ENCODE measurements at regions not wholly inside any gene's neighbourhood (a gene's known extent, or its start where the extent isn't known, plus 50 kb on each side); places are given as distances from the start of the nearest gene placed in this dataset.

GRCh38 chr13:56283262-56283828 lies 857.4 kb upstream of the PRR20A start:
- Mint-ChIP-seq H3K4me3 (no peak overlapping the region), H3K27me3 (ENCODE audit: insufficient read depth) (no peaks in the 10 kb centered on the region), H3K27ac (no peak overlapping the region), H3K4me1 (ENCODE audit: low read depth) (no peaks in the 10 kb centered on the region), H3K36me3 (ENCODE audit: low read depth) (no peaks in the 10 kb centered on the region), H3K9me3 (peaks cover 31% of the 10 kb centered on the region)
- no peak for DNase-seq (ENCODE audit: low spot score)
- intact Hi-C loops (cut with micrococcal nuclease), result no loop called here

GRCh38 chr13:56299650-56300049 lies 841.1 kb upstream of the PRR20A start:
- Mint-ChIP-seq H3K4me1 (ENCODE audit: low read depth) (no peaks in the 10 kb centered on the region), H3K36me3 (ENCODE audit: low read depth) (no peaks in the 10 kb centered on the region), H3K27ac (no peak overlapping the region), H3K4me3 (no peak overlapping the region), H3K27me3 (ENCODE audit: insufficient read depth) (no peaks in the 10 kb centered on the region), H3K9me3 (no peaks in the 10 kb centered on the region)
- intact Hi-C loops (cut with micrococcal nuclease), result no loop called here
- no peak for DNase-seq (ENCODE audit: low spot score)

- intact Hi-C loops (cut with micrococcal nuclease), result no loop called here
- DNase-seq (ENCODE audit: low spot score), result no peak
- Mint-ChIP-seq H3K36me3 (ENCODE audit: low read depth) (no peaks in the 10 kb centered on the region), H3K4me1 (ENCODE audit: low read depth) (no peaks in the 10 kb centered on the region), H3K4me3 (no peak overlapping the region), H3K27me3 (ENCODE audit: insufficient read depth) (no peaks in the 10 kb centered on the region), H3K9me3 (peaks cover 11% of the 10 kb centered on the region), H3K27ac (no peak overlapping the region)
Observed at GRCh38 chr13:56314765-56315164, 826.0 kb upstream of the PRR20A start.

- Mint-ChIP-seq H3K27me3 (ENCODE audit: insufficient read depth) (no peaks in the 10 kb centered on the region), H3K9me3 (peaks cover 18% of the 10 kb centered on the region), H3K4me1 (ENCODE audit: low read depth) (no peaks in the 10 kb centered on the region), H3K27ac (no peak overlapping the region), H3K4me3 (no peak overlapping the region), H3K36me3 (ENCODE audit: low read depth) (no peaks in the 10 kb centered on the region)
- intact Hi-C loops (cut with micrococcal nuclease), result no loop called here
- no peak for DNase-seq (ENCODE audit: low spot score)
Observed at GRCh38 chr13:56317841-56318240, 822.9 kb upstream of the PRR20A start.

- intact Hi-C loops (cut with micrococcal nuclease), result no loop called here
- Mint-ChIP-seq H3K27ac (no peak overlapping the region), H3K27me3 (ENCODE audit: insufficient read depth) (no peaks in the 10 kb centered on the region), H3K4me3 (no peak overlapping the region), H3K4me1 (ENCODE audit: low read depth) (no peaks in the 10 kb centered on the region), H3K36me3 (ENCODE audit: low read depth) (no peaks in the 10 kb centered on the region), H3K9me3 (peaks cover 7% of the 10 kb centered on the region)
- no peak for DNase-seq (ENCODE audit: low spot score)
Observed at GRCh38 chr13:56332671-56333070, 808.0 kb upstream of the PRR20A start.

- no peak for DNase-seq (ENCODE audit: low spot score)
- Mint-ChIP-seq H3K36me3 (ENCODE audit: low read depth) (no peaks in the 10 kb centered on the region), H3K9me3 (peaks cover 10% of the 10 kb centered on the region), H3K4me1 (ENCODE audit: low read depth) (no peaks in the 10 kb centered on the region), H3K4me3 (no peak overlapping the region), H3K27ac (no peak overlapping the region), H3K27me3 (ENCODE audit: insufficient read depth) (no peaks in the 10 kb centered on the region)
- intact Hi-C loops (cut with micrococcal nuclease), result no loop called here
Observed at GRCh38 chr13:56335775-56336174, 804.9 kb upstream of the PRR20A start.

- Mint-ChIP-seq H3K27me3 (ENCODE audit: insufficient read depth) (no peaks in the 10 kb centered on the region), H3K27ac (no peak overlapping the region), H3K36me3 (ENCODE audit: low read depth) (no peaks in the 10 kb centered on the region), H3K4me1 (ENCODE audit: low read depth) (no peaks in the 10 kb centered on the region), H3K9me3 (peaks cover 22% of the 10 kb centered on the region), H3K4me3 (no peak overlapping the region)
- intact Hi-C loops (cut with micrococcal nuclease), result no loop called here
- DNase-seq (ENCODE audit: low spot score), result no peak
Observed at GRCh38 chr13:56338421-56338820, 802.3 kb upstream of the PRR20A start.

GRCh38 chr13:56347014-56347413 lies 793.7 kb upstream of the PRR20A start:
- no peak for DNase-seq (ENCODE audit: low spot score)
- Mint-ChIP-seq H3K27me3 (ENCODE audit: insufficient read depth) (no peaks in the 10 kb centered on the region), H3K9me3 (peaks cover 21% of the 10 kb centered on the region), H3K4me1 (ENCODE audit: low read depth) (no peaks in the 10 kb centered on the region), H3K4me3 (no peak overlapping the region), H3K27ac (no peak overlapping the region), H3K36me3 (ENCODE audit: low read depth) (no peaks in the 10 kb centered on the region)
- intact Hi-C loops (cut with micrococcal nuclease), result no loop called here

- no peak for DNase-seq (ENCODE audit: low spot score)
- no peak overlapping the region for H3K27ac Mint-ChIP-seq
- peaks cover 18% of the 10 kb centered on the region for H3K9me3 Mint-ChIP-seq
- H3K36me3 Mint-ChIP-seq (ENCODE audit: low read depth), result no peaks in the 10 kb centered on the region
- no peak overlapping the region for H3K4me3 Mint-ChIP-seq
- no peaks in the 10 kb centered on the region for H3K27me3 Mint-ChIP-seq (ENCODE audit: insufficient read depth)
- no peaks in the 10 kb centered on the region for H3K4me1 Mint-ChIP-seq (ENCODE audit: low read depth)
- intact Hi-C loops (cut with micrococcal nuclease), result no loop called here
Observed at GRCh38 chr13:56349866-56350265, 790.9 kb upstream of the PRR20A start.

- intact Hi-C loops (cut with micrococcal nuclease), result no loop called here
- no peaks in the 10 kb centered on the region for H3K36me3 Mint-ChIP-seq (ENCODE audit: low read depth)
- H3K9me3 Mint-ChIP-seq, result peaks cover 28% of the 10 kb centered on the region
- H3K4me3 Mint-ChIP-seq, result no peak overlapping the region
- DNase-seq (ENCODE audit: low spot score), result no peak
- H3K27ac Mint-ChIP-seq, result no peak overlapping the region
- H3K27me3 Mint-ChIP-seq (ENCODE audit: insufficient read depth), result no peaks in the 10 kb centered on the region
- H3K4me1 Mint-ChIP-seq (ENCODE audit: low read depth), result no peaks in the 10 kb centered on the region
Observed at GRCh38 chr13:56351041-56351440, 789.7 kb upstream of the PRR20A start.

- H3K27me3 Mint-ChIP-seq (ENCODE audit: insufficient read depth), result no peaks in the 10 kb centered on the region
- no peaks in the 10 kb centered on the region for H3K4me1 Mint-ChIP-seq (ENCODE audit: low read depth)
- no peak overlapping the region for H3K4me3 Mint-ChIP-seq
- no peak overlapping the region for H3K27ac Mint-ChIP-seq
- no peaks in the 10 kb centered on the region for H3K36me3 Mint-ChIP-seq (ENCODE audit: low read depth)
- peaks cover 31% of the 10 kb centered on the region for H3K9me3 Mint-ChIP-seq
- intact Hi-C loops (cut with micrococcal nuclease), result no loop called here
- no peak for DNase-seq (ENCODE audit: low spot score)
Observed at GRCh38 chr13:56352361-56352760, 788.4 kb upstream of the PRR20A start.

- Mint-ChIP-seq H3K27me3 (ENCODE audit: insufficient read depth) (no peaks in the 10 kb centered on the region), H3K4me3 (no peak overlapping the region), H3K9me3 (peaks cover 33% of the 10 kb centered on the region), H3K4me1 (ENCODE audit: low read depth) (no peaks in the 10 kb centered on the region), H3K27ac (no peak overlapping the region), H3K36me3 (ENCODE audit: low read depth) (no peaks in the 10 kb centered on the region)
- DNase-seq (ENCODE audit: low spot score), result no peak
- intact Hi-C loops (cut with micrococcal nuclease), result no loop called here
Observed at GRCh38 chr13:56352901-56353300, 787.8 kb upstream of the PRR20A start.

- intact Hi-C loops (cut with micrococcal nuclease), result no loop called here
- H3K9me3 Mint-ChIP-seq, result peaks cover 53% of the 10 kb centered on the region
- H3K36me3 Mint-ChIP-seq (ENCODE audit: low read depth), result no peaks in the 10 kb centered on the region
- H3K4me3 Mint-ChIP-seq, result no peak overlapping the region
- H3K4me1 Mint-ChIP-seq (ENCODE audit: low read depth), result no peaks in the 10 kb centered on the region
- DNase-seq (ENCODE audit: low spot score), result no peak
- H3K27ac Mint-ChIP-seq, result no peak overlapping the region
- H3K27me3 Mint-ChIP-seq (ENCODE audit: insufficient read depth), result no peaks in the 10 kb centered on the region
Observed at GRCh38 chr13:56356690-56357089, 784.0 kb upstream of the PRR20A start.

- peaks cover 18% of the 10 kb centered on the region for H3K9me3 Mint-ChIP-seq
- H3K4me3 Mint-ChIP-seq, result no peak overlapping the region
- H3K27ac Mint-ChIP-seq, result no peak overlapping the region
- no peak for DNase-seq (ENCODE audit: low spot score)
- intact Hi-C loops (cut with micrococcal nuclease), result no loop called here
- no peaks in the 10 kb centered on the region for H3K27me3 Mint-ChIP-seq (ENCODE audit: insufficient read depth)
- H3K36me3 Mint-ChIP-seq (ENCODE audit: low read depth), result no peaks in the 10 kb centered on the region
- H3K4me1 Mint-ChIP-seq (ENCODE audit: low read depth), result no peaks in the 10 kb centered on the region
Observed at GRCh38 chr13:56378566-56378965, 762.2 kb upstream of the PRR20A start.
